HG02588 (cell line): ENCODE measurements at regions not wholly inside any gene's neighbourhood (a gene's known extent, or its start where the extent isn't known, plus 50 kb on each side); places are given as distances from the start of the nearest gene placed in this dataset.

ENCODE experiments used
- ATAC-seq: cut with Tn5 transposase; IDR thresholded peaks from one replicate; pipeline ENCODE4 v1.9.1; 2021; ENCODE audit warnings: mild to moderate bottlenecking, moderate library complexity; ENCODE audit not compliant: unreplicated experiment

DNA sequence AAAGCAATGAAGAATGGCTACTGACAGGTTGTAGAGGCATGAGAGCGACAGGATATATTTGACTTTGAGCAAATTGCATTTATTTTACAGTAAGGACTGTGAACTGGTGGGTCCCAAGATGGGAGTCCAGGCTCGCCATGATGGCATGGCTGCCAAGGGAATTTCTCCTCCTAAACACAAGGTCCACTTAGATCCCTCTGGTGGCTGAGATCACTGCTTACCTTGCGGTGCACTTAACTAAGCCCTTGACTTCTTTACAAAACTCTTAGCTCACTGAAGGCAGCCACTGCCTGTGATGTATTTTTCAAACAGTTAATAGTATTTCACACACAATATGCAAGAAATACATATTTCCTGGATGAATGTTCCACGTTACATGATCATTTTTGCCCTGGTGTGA, 50.3 kb upstream of the SORBS2 start:
- no peak for ATAC-seq

GRCh38 chr4:185863946-185864345, 52.0 kb upstream of the SORBS2 start:
- ATAC-seq = no peak

GRCh38 chr4:185865901-185866328, 53.9 kb upstream of the SORBS2 start:
- ATAC-seq = no peak

GRCh38 chr4:185867770-185868169, 55.8 kb upstream of the SORBS2 start:
- ATAC-seq = no peak

DNA sequence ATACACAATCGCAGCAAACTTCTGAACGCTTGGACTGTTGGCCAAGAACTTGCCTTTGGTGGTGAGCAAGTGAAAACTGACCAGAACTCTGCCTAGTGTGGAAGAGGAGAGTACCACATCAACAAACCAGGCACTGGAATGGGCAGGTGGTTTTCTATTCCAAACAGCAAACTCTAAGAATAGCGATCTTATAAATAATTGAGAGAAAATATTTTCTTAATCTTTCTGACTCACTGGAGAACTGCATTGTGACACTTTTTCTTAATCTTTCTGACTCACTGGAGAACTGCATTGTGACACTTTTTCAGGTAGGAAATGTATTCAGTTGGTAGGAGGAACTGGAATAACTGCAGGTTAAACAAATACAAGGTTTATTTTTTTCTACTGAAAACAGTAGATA, 57.0 kb upstream of the SORBS2 start:
- ATAC-seq = no peak

DNA sequence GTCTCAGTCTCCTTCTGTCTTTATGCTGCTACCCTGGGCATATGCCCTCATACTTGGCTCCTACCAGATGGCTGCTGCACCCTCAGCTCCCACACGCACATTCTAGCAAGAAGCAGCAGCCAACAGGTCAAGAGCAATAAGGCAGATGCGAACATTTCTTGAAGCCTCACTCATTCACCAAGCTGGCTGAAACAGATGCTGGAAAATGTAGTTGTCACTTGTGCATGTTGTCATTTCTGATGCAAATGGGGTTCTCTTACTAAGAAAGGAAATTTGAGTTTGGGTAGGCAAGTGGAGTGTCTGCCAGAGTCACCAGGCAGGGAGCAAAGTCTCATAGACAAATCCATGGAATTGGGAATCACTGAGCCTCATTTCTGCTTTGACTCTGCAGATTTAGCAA, 57.4 kb upstream of the SORBS2 start:
- no peak for ATAC-seq

DNA sequence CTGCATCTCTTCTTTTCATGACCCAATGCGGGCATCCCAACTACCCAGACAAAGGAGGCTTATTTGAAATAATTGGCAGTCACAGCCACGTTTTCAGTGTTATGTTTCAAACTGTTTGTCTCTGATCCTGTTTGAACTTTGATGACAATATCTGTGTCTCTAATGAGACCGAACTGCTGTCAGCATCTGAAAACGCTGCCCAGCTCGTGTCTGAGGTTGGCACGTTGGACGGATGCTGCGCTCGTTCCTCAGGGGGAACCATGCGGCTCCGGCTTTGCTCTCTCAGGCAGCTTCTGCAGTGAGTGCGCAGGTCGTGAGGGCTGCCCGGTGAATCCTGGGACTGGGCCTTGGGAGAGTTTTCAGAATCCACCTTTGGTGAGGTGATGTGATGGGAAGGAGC, 58.4 kb upstream of the SORBS2 start:
- no peak for ATAC-seq

GRCh38 chr4:185872747-185873380, 60.9 kb upstream of the SORBS2 start:
- ATAC-seq = no peak

DNA sequence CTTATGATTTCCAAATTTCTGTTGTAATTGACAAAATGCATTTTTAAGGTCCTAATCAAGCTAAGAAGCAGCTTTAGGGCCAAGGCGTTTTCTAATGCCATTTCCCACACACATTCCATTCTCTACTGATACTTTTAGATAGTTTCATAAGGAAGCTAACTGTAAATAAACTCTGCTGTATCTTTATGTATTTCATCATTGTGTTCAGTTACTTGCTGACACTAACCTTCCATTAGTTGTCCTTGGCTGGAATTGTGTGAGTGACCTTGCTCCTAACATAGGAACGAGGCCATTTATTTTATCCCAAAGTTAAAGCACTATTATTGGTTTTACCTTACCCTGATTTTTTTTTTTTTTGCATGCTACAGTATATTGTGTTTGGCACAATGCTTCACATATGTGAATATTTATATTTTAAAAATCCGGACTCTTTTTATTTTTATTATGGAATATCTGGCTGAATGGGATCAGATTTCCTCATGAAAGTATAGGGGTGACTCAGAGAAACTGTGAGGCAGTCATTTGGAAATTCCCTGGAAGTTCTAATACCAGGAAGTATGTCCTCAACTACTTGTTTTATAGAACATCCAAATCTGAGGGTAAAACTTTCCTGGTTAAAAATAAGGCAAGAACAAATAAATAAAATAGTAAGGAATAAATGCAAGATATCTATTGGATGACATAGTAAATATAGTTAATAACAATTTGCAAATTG, 62.7 kb upstream of the SORBS2 start:
- no peak for ATAC-seq

- ATAC-seq = no peak
These were observed 63.4 kb upstream of the SORBS2 start for GRCh38 chr4:185875316-185875907.

DNA sequence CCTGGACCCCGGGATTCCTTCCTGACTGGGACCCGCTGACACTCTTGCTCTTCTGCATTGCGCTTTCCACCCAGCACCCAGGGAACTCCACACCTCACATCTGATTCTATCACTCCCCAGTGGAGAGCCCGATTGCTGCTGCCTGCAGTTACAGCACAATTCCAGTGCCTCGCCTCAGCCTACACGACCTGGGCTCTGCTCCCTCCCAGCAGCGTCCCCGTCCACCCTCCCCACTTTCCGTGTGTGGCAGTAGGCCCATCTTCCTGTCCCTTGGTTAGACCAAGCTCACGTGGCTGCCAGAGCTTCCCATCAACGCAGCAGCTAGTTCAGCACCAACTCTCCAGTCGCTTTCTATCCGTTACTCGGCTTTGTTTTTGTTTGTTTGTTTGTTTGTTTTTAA, 66.6 kb upstream of the SORBS2 start:
- no peak for ATAC-seq

DNA sequence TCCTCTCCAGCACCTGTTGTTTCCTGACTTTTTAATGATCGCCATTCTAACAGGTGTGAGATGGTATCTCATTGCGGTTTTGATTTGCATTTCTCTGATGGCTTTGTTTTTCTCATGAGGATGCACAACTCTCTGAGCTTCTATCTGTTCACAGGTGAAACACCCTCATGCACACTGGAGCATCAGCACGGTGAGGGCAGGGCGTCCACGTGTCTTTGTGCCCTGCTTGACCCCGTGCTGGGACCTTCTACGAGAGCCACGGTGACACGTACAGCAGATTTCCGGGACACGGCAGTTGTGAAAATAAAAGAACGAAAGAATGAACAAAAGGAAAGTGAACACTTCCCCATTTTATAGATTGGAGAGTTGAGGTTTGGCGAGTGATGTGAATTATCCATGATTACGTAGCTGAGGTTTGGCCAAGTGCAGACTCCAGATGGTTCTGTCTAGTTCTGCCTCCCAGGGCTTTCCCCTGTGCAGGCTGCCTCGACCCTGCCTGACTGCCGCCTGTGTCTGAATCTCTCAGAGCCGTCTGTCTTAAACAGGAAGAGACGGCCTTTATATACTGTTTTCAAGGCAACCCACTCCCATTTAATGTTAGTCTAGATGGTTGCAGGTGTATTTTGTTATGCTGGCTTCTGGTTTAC, 67.8 kb upstream of the SORBS2 start:
- no peak for ATAC-seq

DNA sequence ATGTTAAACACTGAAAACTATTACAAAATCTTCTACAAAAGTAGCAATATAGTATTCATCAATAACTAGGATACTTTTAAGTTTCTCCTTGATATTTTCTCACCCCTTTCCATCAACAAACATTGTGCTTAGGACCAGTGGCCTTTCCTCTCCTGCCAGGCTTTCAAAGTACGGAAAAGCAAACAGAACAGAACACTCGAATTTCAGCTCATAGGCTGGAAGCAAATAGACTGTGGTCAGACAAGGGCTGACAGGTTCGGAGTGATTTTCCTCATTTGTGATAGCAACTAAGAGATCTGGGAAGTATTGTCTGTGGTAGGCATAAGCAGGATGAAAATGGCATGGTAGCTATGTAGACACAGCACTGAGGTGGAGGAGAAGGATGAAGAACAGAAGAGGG, 68.6 kb upstream of the SORBS2 start:
- ATAC-seq = no peak

DNA sequence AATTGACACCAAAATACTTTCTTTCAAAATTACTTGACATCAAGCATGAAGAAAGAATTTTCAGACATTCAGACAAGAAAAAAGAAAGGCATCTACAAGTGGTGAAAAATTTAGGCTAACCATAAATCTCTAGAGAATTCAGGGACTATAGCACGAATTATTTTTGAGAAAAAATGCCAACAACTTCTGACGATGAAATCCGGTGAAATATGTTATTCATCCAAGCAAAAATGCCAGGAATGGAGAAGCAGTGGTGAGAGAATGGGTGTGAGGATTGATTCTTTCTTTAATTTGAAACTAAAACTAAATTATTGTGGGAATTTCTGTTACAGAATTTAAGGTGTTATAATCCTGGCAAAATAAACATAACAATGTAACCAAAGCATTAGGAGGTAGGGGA, 69.4 kb upstream of the SORBS2 start:
- no peak for ATAC-seq

DNA sequence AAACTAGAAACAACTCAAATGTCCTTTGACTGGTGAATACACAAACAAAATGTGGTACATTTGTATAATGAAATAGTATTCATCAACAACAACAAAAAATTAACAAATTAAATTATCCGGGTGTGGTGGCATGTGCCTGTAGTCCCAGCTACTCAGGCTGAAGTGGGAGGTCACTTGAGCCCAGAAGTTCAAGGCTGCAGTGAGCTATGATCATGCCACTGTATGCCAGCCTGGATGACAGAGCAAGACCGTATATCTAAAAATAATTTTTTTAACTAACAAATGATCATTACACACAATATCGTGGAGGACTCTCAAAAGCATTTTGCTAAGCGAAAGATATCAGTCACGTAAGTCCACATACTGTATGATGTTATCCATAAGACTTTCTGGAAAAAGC, 71.6 kb upstream of the SORBS2 start:
- no peak for ATAC-seq

- ATAC-seq = no peak
These were observed 73.1 kb upstream of the SORBS2 start for GRCh38 chr4:185885075-185885474.

DNA sequence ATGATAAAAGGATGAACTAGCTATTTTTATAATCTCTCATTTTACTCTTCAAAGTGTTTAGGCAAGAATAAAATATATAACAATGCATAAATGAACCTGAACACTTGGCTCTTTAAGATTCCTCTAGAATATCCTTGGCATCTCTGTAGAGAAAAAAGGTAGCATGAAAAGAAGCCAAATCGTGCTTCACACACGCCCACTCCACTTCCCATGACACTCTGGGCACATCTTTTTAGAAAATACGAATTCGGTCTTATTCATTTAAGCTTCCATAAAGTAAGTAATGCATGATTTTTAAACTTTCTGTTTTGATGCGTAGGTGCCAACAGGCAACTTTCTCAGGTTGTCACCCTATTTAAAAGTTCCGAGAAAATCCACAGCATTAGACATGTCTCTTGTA, 73.6 kb upstream of the SORBS2 start:
- no peak for ATAC-seq

- ATAC-seq = no peak
These were observed 75.0 kb upstream of the SORBS2 start for GRCh38 chr4:185886832-185887524.

DNA sequence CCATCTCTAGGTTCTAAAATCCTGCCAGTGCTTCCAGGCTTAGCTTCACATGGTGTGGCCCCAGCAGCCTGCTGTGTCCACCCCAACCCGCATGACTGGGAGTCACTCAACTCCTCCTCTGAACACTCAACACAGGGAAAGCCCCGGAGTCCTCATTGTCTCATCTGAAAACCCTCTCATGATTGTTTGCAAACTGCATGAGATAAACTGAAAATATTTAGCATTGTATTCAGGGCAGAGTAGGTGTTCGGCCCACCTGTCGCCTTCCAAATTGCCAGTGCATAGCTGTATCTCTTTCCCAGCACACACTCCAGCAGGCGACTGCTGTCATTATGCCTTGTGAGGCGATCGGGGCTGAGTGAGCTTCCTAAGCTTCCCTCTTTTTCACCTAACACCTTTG, 76.7 kb upstream of the SORBS2 start:
- no peak for ATAC-seq

DNA sequence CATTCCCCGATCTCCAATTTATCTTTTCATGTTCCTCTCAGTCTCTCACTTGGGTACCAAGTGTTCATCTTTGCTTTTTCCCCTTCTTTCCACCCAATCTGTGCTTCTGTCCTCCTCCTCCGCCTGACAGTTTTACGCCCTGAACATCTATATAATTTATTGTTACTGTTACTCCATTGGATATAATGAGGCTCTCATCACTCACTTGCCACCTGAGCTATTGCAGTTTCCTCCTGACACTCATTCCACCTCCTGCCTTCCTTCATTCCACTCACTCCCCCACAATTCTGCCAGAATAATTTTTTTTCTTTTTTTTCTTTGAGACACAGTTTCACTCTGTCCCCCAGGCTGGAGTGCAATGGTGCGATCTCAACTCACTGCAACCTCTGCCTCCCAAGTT, 77.6 kb upstream of the SORBS2 start:
- ATAC-seq = no peak

- no peak for ATAC-seq
These were observed 78.2 kb upstream of the SORBS2 start for GRCh38 chr4:185890196-185890595.
